ENCODE measurements at regions not wholly inside any gene's neighbourhood (a gene's known extent, or its start where the extent isn't known, plus 50 kb on each side); places are given as distances from the start of the nearest gene placed in this dataset.

GRCh38 chr3:27616031-27616430 lies 106.1 kb downstream of the EOMES start:
- FAIRE-seq (no peak), DNase-seq (ENCODE audit: low read depth in 1 of 2, low spot score in 2 of 2) (no peak)
- no peak for TF ChIP-seq BACH1 (IDR thresholded peaks at IDR 0.05; ENCODE audit: low read length)
- TF ChIP-seq CTBP2 (IDR thresholded peaks at IDR 0.05; ENCODE audit: borderline replicate concordance, insufficient read depth, insufficient read length, low read length) = no peak
- TF ChIP-seq KDM4A (IDR thresholded peaks at IDR 0.05; ENCODE audit: low read depth, low read length, severe bottlenecking) = no peak
- TF ChIP-seq TEAD4 (IDR thresholded peaks at IDR 0.05; ENCODE audit: low read depth, low read length) = no peak
- no peak for TF ChIP-seq RAD21 (IDR thresholded peaks at IDR 0.05 in 1 of 2, conservative IDR thresholded peaks at IDR 0.05 in 1 of 2; ENCODE audit: low read depth in 2 of 2, low read length in 2 of 2)
- TF ChIP-seq EP300 (IDR thresholded peaks at IDR 0.05; ENCODE audit: borderline replicate concordance in 1 of 2, low read depth in 2 of 2, low read length in 2 of 2) = no peak
- TF ChIP-seq ATF3 (IDR thresholded peaks at IDR 0.05; ENCODE audit: insufficient read depth, low read depth, low read length) = no peak
- no peak for TF ChIP-seq ZNF274 (IDR thresholded peaks at IDR 0.05; ENCODE audit: borderline replicate concordance, extremely low read depth, low read length)
- no peak for TF ChIP-seq POLR2AphosphoS5 (IDR thresholded peaks at IDR 0.05; ENCODE audit: low read depth, low read length)
- no peak for TF ChIP-seq SP2 (IDR thresholded peaks at IDR 0.05; ENCODE audit: low read length)
- TF ChIP-seq TAF1 (IDR thresholded peaks at IDR 0.05; ENCODE audit: low read depth, low read length) = no peak
- TF ChIP-seq SP4 (IDR thresholded peaks at IDR 0.05; ENCODE audit: low read length) = no peak
- no peak for TF ChIP-seq BCL11A (IDR thresholded peaks at IDR 0.05; ENCODE audit: low read depth in 2 of 2, low read length in 2 of 2)
- TF ChIP-seq EGR1 (IDR thresholded peaks at IDR 0.05; ENCODE audit: borderline replicate concordance, low read depth, low read length) = no peak
- no peak overlapping the region for H3K27ac ChIP-seq (ENCODE audit: low read depth, low read length)
- H3K14ac ChIP-seq (ENCODE audit: insufficient read length) = no peak overlapping the region
- no peak overlapping the region for H2AK5ac ChIP-seq (ENCODE audit: low read depth, low read length)
- H2AFZ ChIP-seq (ENCODE audit: low read length) = no peak overlapping the region
- H3K79me1 ChIP-seq (ENCODE audit: low read depth, low read length) = no peaks in the 10 kb centered on the region
- H3K27me3 ChIP-seq (replicated peaks in 1 of 4; ENCODE audit: control insufficient read depth in 3 of 4, extremely low read depth in 1 of 4, insufficient read depth in 3 of 4, low read length in 3 of 4) = no peaks in the 10 kb centered on the region
- no peaks in the 10 kb centered on the region for H3K9me3 ChIP-seq (ENCODE audit: insufficient read depth in 2 of 2, low read depth in 1 of 2, low read length in 1 of 2)
- H3K4ac ChIP-seq (replicated peaks; ENCODE audit: insufficient read length, low read depth, low read length) = no peak overlapping the region
- no peak overlapping the region for H3K9ac ChIP-seq (replicated peaks in 1 of 4; ENCODE audit: extremely low read depth in 1 of 4, low read depth in 3 of 4, low read length in 3 of 4)
- no peak overlapping the region for H2BK20ac ChIP-seq (ENCODE audit: low read length)
- H2BK15ac ChIP-seq (ENCODE audit: low read length) = no peak overlapping the region
- H4K5ac ChIP-seq (ENCODE audit: insufficient read length, low read depth, low read length) = no peak overlapping the region
- POLR2A ChIA-PET (ENCODE audit: partially characterized antibody) = no interaction called here
- H3K23me2 ChIP-seq (ENCODE audit: low read depth, low read length) = no peaks in the 10 kb centered on the region
- no peak overlapping the region for H2BK120ac ChIP-seq (replicated peaks; ENCODE audit: low read depth, low read length)
- no peak overlapping the region for H2BK5ac ChIP-seq (ENCODE audit: low read depth, low read length)
- WGBS, 2 experiments (ENCODE audit: extremely low coverage in 1 of 2, insufficient coverage in 1 of 2, insufficient read length in 1 of 2, insufficient replicate concordance in 2 of 2, low coverage in 1 of 2, low lambda C conversion rate in 2 of 2, missing lambda C conversion rate in 1 of 2) = 87% methylated on average over 4 of the region's 4 CpGs; no CpG with 5 or more reads in 1 of the 2 experiments
- no peak overlapping the region for H3K23ac ChIP-seq (ENCODE audit: insufficient read length)
- H3K56ac ChIP-seq (replicated peaks; ENCODE audit: insufficient read length, low read depth, low read length) = no peak overlapping the region
- H3K18ac ChIP-seq (ENCODE audit: extremely low read depth, low read length) = no peak overlapping the region
- H3K4me1 ChIP-seq (replicated peaks in 1 of 4; ENCODE audit: control insufficient read depth in 3 of 4, insufficient read depth in 4 of 4, low read length in 3 of 4) = peaks cover 0 to 3% (median 0%) of the 10 kb centered on the region in 4 experiments; a peak in 1 of 7 replicates
- H2BK12ac ChIP-seq (ENCODE audit: low read depth, low read length) = no peak overlapping the region
- CTCF ChIA-PET (ENCODE audit: partially characterized antibody) = interaction anchor here (0.6 to 5.8 kb wide), 5 partner anchors 8 to 163 kb away, joined by 3 to 34 read pairs (median 3); no protein-coding TSS in a partner anchor
- H3K4me2 ChIP-seq (ENCODE audit: insufficient read depth in 1 of 2, low read depth in 2 of 2, low read length in 2 of 2) = no peak overlapping the region
- no peak overlapping the region for H3K4me3 ChIP-seq (ENCODE audit: extremely low read depth in 1 of 4, insufficient read depth in 2 of 4, low read depth in 3 of 4, low read length in 4 of 4)
- H3K79me2 ChIP-seq (ENCODE audit: control insufficient read depth in 1 of 2, insufficient read depth in 2 of 2, low read length in 2 of 2) = no peaks in the 10 kb centered on the region
- H3K36me3 ChIP-seq (ENCODE audit: control insufficient read depth in 2 of 4, insufficient read depth in 4 of 4, low read length in 3 of 4) = no peaks in the 10 kb centered on the region
- H4K8ac ChIP-seq (ENCODE audit: extremely low read depth, insufficient read depth, low read length) = no peak overlapping the region
- H4K91ac ChIP-seq (replicated peaks; ENCODE audit: insufficient read length, low read length) = no peak overlapping the region
- no peaks in the 10 kb centered on the region for H4K20me1 ChIP-seq (replicated peaks in 1 of 2; ENCODE audit: control insufficient read depth in 1 of 2, insufficient read depth in 2 of 2, low read length in 2 of 2)

Measured in H1 (cell line).